ENCODE measurements at regions not wholly inside any gene's neighbourhood (a gene's known extent, or its start where the extent isn't known, plus 50 kb on each side); places are given as distances from the start of the nearest gene placed in this dataset.

DNA sequence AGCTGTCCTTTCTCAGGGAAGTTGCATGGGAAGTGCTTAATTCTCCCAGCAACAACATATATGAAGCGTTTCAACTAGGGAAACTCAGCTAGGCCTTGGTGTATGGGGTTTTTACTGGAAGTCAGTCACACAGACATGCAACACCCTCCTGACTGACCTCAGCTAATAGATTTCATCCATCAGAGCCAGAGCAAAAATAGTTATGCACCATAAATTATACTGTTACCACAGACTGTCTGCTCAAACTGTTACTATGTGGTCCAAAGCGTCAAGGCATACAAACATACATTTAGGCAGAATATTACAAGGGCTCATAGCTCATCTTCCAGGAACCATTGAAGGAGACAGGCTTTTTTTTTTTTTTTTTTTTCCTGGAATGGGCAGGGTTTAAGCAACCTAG is 417.9 kb downstream of the ANKRD7 start:
- Histone ChIP-seq H3K27me3 (ENCODE audit: control insufficient read depth, low read length) (no peaks in the 10 kb centered on the region), H3F3A (ENCODE audit: control insufficient read depth, insufficient read depth) (no peaks in the 10 kb centered on the region), H3K4me1 (ENCODE audit: control insufficient read depth, low read length) (no peaks in the 10 kb centered on the region), H3K4me3 (ENCODE audit: low read length) (no peak overlapping the region), H3K9me3 (ENCODE audit: control insufficient read depth, insufficient read depth, low read length) (no peaks in the 10 kb centered on the region), H4K20me1 (ENCODE audit: control insufficient read depth, insufficient read depth, low read depth, low read length) (no peaks in the 10 kb centered on the region), H3K36me3 (ENCODE audit: control insufficient read depth, low read length) (no peaks in the 10 kb centered on the region), H3K9me2 (replicated peaks; ENCODE audit: control insufficient read depth, low read length) (no peaks in the 10 kb centered on the region), H3K27ac (ENCODE audit: low read depth, low read length) (no peak overlapping the region), H3K79me2 (ENCODE audit: control insufficient read depth, low read length) (no peaks in the 10 kb centered on the region), H3K4me2 (ENCODE audit: low read length) (no peak overlapping the region)
- TF ChIP-seq, protein P1, sequence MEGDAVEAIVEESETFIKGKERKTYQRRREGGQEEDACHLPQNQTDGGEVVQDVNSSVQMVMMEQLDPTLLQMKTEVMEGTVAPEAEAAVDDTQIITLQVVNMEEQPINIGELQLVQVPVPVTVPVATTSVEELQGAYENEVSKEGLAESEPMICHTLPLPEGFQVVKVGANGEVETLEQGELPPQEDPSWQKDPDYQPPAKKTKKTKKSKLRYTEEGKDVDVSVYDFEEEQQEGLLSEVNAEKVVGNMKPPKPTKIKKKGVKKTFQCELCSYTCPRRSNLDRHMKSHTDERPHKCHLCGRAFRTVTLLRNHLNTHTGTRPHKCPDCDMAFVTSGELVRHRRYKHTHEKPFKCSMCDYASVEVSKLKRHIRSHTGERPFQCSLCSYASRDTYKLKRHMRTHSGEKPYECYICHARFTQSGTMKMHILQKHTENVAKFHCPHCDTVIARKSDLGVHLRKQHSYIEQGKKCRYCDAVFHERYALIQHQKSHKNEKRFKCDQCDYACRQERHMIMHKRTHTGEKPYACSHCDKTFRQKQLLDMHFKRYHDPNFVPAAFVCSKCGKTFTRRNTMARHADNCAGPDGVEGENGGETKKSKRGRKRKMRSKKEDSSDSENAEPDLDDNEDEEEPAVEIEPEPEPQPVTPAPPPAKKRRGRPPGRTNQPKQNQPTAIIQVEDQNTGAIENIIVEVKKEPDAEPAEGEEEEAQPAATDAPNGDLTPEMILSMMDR (IDR thresholded peaks at IDR 0.05; ENCODE audit: low read depth, low read length, poor library complexity, severe bottlenecking): no peak
- no peak for TF ChIP-seq EZH2phosphoT487 (IDR thresholded peaks at IDR 0.05; ENCODE audit: borderline replicate concordance, low read length)

GRCh38 chr7:118644346-118644745 is 419.8 kb downstream of the ANKRD7 start:
- Histone ChIP-seq H3K4me2 (ENCODE audit: low read length) (no peak overlapping the region), H3K9me2 (replicated peaks; ENCODE audit: control insufficient read depth, low read length) (no peaks in the 10 kb centered on the region), H3K9me3 (ENCODE audit: control insufficient read depth, insufficient read depth, low read length) (no peaks in the 10 kb centered on the region), H3K4me3 (ENCODE audit: low read length) (no peak overlapping the region), H3K79me2 (ENCODE audit: control insufficient read depth, low read length) (no peaks in the 10 kb centered on the region), H3K27me3 (ENCODE audit: control insufficient read depth, low read length) (no peaks in the 10 kb centered on the region), H4K20me1 (ENCODE audit: control insufficient read depth, insufficient read depth, low read depth, low read length) (no peaks in the 10 kb centered on the region), H3K27ac (ENCODE audit: low read depth, low read length) (no peak overlapping the region), H3K36me3 (ENCODE audit: control insufficient read depth, low read length) (no peaks in the 10 kb centered on the region), H3K4me1 (ENCODE audit: control insufficient read depth, low read length) (no peaks in the 10 kb centered on the region), H3F3A (ENCODE audit: control insufficient read depth, insufficient read depth) (no peaks in the 10 kb centered on the region)
- TF ChIP-seq, protein P1 (IDR thresholded peaks at IDR 0.05; ENCODE audit: low read depth, low read length, poor library complexity, severe bottlenecking): no peak
- TF ChIP-seq EZH2phosphoT487 (IDR thresholded peaks at IDR 0.05; ENCODE audit: borderline replicate concordance, low read length): no peak

DNA sequence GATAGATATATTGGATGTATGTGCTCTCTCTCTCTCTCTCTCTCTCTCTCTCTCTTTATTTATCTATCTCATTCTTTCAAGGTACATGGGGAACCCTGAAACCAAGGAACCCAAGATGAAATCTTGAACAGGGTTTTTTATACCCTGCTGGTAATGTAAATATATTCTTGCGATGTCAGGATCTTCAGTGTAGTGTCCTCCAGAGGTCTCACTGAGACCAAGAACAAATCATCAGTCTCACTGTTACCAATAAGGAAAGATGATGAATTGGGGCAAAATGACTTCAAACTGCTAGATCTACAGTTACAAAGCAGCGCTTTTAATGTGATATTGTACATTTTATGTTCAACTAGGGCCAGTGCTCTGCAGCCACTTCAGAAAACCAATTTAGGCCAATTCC is 423.5 kb downstream of the ANKRD7 start:
- H3K27me3 ChIP-seq (ENCODE audit: control insufficient read depth, low read length): no peaks in the 10 kb centered on the region
- H3K27ac ChIP-seq (ENCODE audit: low read depth, low read length): no peak overlapping the region
- H3K9me2 ChIP-seq (replicated peaks; ENCODE audit: control insufficient read depth, low read length): no peaks in the 10 kb centered on the region
- no peaks in the 10 kb centered on the region for H3K4me1 ChIP-seq (ENCODE audit: control insufficient read depth, low read length)
- TF ChIP-seq EZH2phosphoT487 (IDR thresholded peaks at IDR 0.05; ENCODE audit: borderline replicate concordance, low read length): no peak
- TF ChIP-seq, protein P1 (IDR thresholded peaks at IDR 0.05; ENCODE audit: low read depth, low read length, poor library complexity, severe bottlenecking): peak; percentile 16
- H4K20me1 ChIP-seq (ENCODE audit: control insufficient read depth, insufficient read depth, low read depth, low read length): no peaks in the 10 kb centered on the region
- H3K79me2 ChIP-seq (ENCODE audit: control insufficient read depth, low read length): no peaks in the 10 kb centered on the region
- no peaks in the 10 kb centered on the region for H3K36me3 ChIP-seq (ENCODE audit: control insufficient read depth, low read length)
- no peak overlapping the region for H3K4me2 ChIP-seq (ENCODE audit: low read length)
- no peak overlapping the region for H3K4me3 ChIP-seq (ENCODE audit: low read length)
- no peaks in the 10 kb centered on the region for H3F3A ChIP-seq (ENCODE audit: control insufficient read depth, insufficient read depth)
- no peaks in the 10 kb centered on the region for H3K9me3 ChIP-seq (ENCODE audit: control insufficient read depth, insufficient read depth, low read length)

All from DOHH2 (cell line).